ENCODE measurements at regions not wholly inside any gene's neighbourhood (a gene's known extent, or its start where the extent isn't known, plus 50 kb on each side); places are given as distances from the start of the nearest gene placed in this dataset.

DNA sequence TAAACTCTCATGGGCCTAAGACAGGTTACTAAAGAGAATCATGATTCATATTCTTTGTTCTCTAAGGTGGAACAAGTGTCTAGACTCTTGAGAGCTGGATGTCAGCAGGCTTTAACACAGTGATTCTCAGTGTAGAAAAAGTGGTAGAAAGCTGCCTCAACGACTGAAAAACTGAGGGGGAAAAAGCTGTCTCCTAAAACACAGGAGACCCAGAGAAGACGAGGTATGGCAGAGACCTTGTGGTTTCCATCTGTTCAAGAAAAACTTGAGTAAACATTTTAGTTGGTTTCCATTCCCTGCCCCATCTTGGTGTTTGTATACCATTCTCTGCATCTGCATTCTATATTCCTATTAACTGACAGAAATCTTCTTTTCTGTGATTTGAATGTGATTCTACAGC lies 57.6 kb upstream of the MAP3K7 start:
- in situ Hi-C loops (cut with MboI; ENCODE audit: low sequenced_read_pairs, unreplicated experiment), result no loop called here
- no peak for DNase-seq (ENCODE audit: low spot score)
- TF ChIP-seq, protein P1, sequence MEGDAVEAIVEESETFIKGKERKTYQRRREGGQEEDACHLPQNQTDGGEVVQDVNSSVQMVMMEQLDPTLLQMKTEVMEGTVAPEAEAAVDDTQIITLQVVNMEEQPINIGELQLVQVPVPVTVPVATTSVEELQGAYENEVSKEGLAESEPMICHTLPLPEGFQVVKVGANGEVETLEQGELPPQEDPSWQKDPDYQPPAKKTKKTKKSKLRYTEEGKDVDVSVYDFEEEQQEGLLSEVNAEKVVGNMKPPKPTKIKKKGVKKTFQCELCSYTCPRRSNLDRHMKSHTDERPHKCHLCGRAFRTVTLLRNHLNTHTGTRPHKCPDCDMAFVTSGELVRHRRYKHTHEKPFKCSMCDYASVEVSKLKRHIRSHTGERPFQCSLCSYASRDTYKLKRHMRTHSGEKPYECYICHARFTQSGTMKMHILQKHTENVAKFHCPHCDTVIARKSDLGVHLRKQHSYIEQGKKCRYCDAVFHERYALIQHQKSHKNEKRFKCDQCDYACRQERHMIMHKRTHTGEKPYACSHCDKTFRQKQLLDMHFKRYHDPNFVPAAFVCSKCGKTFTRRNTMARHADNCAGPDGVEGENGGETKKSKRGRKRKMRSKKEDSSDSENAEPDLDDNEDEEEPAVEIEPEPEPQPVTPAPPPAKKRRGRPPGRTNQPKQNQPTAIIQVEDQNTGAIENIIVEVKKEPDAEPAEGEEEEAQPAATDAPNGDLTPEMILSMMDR (IDR thresholded peaks at IDR 0.05; ENCODE audit: borderline replicate concordance, control extremely low read depth, extremely low read depth, insufficient read depth, missing control alignments), result no peak

DNA sequence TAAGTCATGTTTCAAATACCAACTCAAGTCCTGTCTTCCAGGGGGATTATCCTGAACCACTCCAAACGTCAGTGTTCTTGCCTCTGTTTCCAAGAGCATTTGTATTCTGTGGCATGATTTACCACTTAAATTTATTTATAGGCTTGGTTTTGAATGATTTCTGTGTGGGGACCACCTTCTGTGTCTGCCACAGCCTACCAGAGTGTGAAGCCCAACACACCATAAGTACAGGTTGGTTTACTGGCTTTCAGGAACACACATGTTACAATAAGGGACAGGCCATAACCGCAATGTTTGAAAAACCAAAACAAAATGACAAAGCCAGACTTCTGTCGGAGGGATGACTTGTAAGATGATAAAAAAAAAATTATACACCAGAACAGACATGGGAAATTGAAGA lies 56.5 kb upstream of the MAP3K7 start:
- TF ChIP-seq, protein P1 (IDR thresholded peaks at IDR 0.05; ENCODE audit: borderline replicate concordance, control extremely low read depth, extremely low read depth, insufficient read depth, missing control alignments), result no peak
- DNase-seq (ENCODE audit: low spot score), result no peak
- in situ Hi-C loops (cut with MboI; ENCODE audit: low sequenced_read_pairs, unreplicated experiment), result no loop called here

DNA sequence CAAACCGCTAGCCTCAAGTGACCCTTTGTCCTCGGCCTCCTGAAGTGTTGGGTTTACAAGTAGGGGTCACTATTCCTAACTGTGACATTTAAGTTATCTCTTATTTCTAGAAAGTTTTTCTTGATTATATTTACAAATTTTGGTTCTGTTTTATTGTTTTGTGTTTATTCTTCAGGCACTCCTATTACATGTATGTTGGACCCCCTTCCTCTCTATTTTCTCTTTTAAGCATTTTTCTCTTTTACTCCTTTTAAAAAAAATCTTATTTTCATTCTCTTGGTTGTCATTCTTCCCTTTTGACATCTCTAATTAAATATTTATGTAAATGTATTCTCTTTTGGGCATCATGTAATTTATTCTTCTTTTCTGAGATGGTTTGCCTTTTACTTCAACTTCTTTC lies 50.4 kb upstream of the MAP3K7 start:
- TF ChIP-seq, protein P1 (IDR thresholded peaks at IDR 0.05; ENCODE audit: borderline replicate concordance, control extremely low read depth, extremely low read depth, insufficient read depth, missing control alignments), result no peak
- DNase-seq (ENCODE audit: low spot score), result no peak
- in situ Hi-C loops (cut with MboI; ENCODE audit: low sequenced_read_pairs, unreplicated experiment), result no loop called here

All from GM13976 (cell line).